ENCODE measurements at regions not wholly inside any gene's neighbourhood (a gene's known extent, or its start where the extent isn't known, plus 50 kb on each side); places are given as distances from the start of the nearest gene placed in this dataset.

GRCh38 chr5:111655169-111655924 lies 101.6 kb downstream of the NREP start:
- Mint-ChIP-seq H3K9me3 (peaks cover 21% of the 10 kb centered on the region), H3K36me3 (ENCODE audit: low read depth) (peaks cover 2% of the 10 kb centered on the region), H3K4me1 (no peaks in the 10 kb centered on the region), H3K4me3 (no peak overlapping the region), H3K27ac (no peak overlapping the region), H3K27me3 (ENCODE audit: insufficient read depth) (no peaks in the 10 kb centered on the region)
- Histone ChIP-seq H3K9me3 (ENCODE audit: control insufficient read depth, low read length) (peaks cover under 1% of the 10 kb centered on the region), H3K4me1 (ENCODE audit: control insufficient read depth, insufficient read depth, low read length) (no peaks in the 10 kb centered on the region), H3K9ac (ENCODE audit: extremely low read depth, low read length, poor library complexity, severe bottlenecking) (no peak overlapping the region), H3K27me3 (ENCODE audit: control insufficient read depth, insufficient read depth, low read length, poor library complexity, severe bottlenecking) (no peaks in the 10 kb centered on the region), H3K4me3 (ENCODE audit: low read length) (no peak overlapping the region), H3K27ac (ENCODE audit: low read depth, low read length) (no peak overlapping the region), H3K36me3 (ENCODE audit: control insufficient read depth, insufficient read depth, low read length) (no peaks in the 10 kb centered on the region)
- TF ChIP-seq, protein P1, sequence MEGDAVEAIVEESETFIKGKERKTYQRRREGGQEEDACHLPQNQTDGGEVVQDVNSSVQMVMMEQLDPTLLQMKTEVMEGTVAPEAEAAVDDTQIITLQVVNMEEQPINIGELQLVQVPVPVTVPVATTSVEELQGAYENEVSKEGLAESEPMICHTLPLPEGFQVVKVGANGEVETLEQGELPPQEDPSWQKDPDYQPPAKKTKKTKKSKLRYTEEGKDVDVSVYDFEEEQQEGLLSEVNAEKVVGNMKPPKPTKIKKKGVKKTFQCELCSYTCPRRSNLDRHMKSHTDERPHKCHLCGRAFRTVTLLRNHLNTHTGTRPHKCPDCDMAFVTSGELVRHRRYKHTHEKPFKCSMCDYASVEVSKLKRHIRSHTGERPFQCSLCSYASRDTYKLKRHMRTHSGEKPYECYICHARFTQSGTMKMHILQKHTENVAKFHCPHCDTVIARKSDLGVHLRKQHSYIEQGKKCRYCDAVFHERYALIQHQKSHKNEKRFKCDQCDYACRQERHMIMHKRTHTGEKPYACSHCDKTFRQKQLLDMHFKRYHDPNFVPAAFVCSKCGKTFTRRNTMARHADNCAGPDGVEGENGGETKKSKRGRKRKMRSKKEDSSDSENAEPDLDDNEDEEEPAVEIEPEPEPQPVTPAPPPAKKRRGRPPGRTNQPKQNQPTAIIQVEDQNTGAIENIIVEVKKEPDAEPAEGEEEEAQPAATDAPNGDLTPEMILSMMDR (conservative IDR thresholded peaks at IDR 0.05) = no peak
- DNase-seq = no peak
- 86 to 93% methylated on average over 2 of the region's 2 CpGs for whole genome bisulfite sequencing, 2 experiments (ENCODE audit: insufficient coverage in 1 of 2, insufficient read length in 1 of 2)

- Mint-ChIP-seq H3K9me3 (peaks cover 8% of the 10 kb centered on the region), H3K4me1 (no peaks in the 10 kb centered on the region), H3K4me3 (no peak overlapping the region), H3K27ac (no peak overlapping the region), H3K27me3 (ENCODE audit: insufficient read depth) (no peaks in the 10 kb centered on the region), H3K36me3 (ENCODE audit: low read depth) (no peaks in the 10 kb centered on the region)
- no peaks in the 10 kb centered on the region for H3K4me1 ChIP-seq (ENCODE audit: control insufficient read depth, insufficient read depth, low read length)
- no peaks in the 10 kb centered on the region for H3K27me3 ChIP-seq (ENCODE audit: control insufficient read depth, insufficient read depth, low read length, poor library complexity, severe bottlenecking)
- no peak overlapping the region for H3K27ac ChIP-seq (ENCODE audit: low read depth, low read length)
- TF ChIP-seq, protein P1 (conservative IDR thresholded peaks at IDR 0.05) = no peak
- no peaks in the 10 kb centered on the region for H3K36me3 ChIP-seq (ENCODE audit: control insufficient read depth, insufficient read depth, low read length)
- no peak for DNase-seq
- H3K9me3 ChIP-seq (ENCODE audit: control insufficient read depth, low read length) = no peaks in the 10 kb centered on the region
- no peak overlapping the region for H3K4me3 ChIP-seq (ENCODE audit: low read length)
- H3K9ac ChIP-seq (ENCODE audit: extremely low read depth, low read length, poor library complexity, severe bottlenecking) = no peak overlapping the region
- WGBS, 2 experiments (ENCODE audit: insufficient coverage in 1 of 2, insufficient read length in 1 of 2) = 85 to 92% methylated on average over 6 of the region's 6 CpGs
Measured at GRCh38 chr5:111653408-111653807, 103.6 kb downstream of the NREP start.

DNA sequence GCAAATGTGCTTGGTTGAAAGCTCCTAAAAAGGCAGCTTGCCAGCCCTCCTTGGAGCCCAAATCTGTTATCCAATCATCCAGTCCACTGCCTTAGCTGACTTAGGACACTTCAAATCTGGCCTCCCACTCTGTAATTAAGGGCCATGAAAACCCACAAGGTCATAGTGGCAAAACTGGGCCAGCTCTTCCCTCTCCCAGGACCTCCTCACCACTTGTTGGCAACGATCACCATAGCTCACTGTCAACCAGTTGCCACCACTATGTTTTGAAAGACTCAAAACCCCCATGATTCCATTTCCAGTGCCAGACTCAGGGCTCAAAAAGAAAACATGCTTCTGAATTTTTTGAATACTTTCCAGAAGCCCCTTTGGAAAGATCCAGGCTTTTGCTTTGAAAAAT lies 107.5 kb downstream of the NREP start:
- H3K4me3 Mint-ChIP-seq = no peak overlapping the region
- no peak overlapping the region for H3K27ac Mint-ChIP-seq
- no peaks in the 10 kb centered on the region for H3K9me3 ChIP-seq (ENCODE audit: control insufficient read depth, low read length)
- no peaks in the 10 kb centered on the region for H3K4me1 ChIP-seq (ENCODE audit: control insufficient read depth, insufficient read depth, low read length)
- H3K27ac ChIP-seq (ENCODE audit: low read depth, low read length) = no peak overlapping the region
- H3K27me3 Mint-ChIP-seq (ENCODE audit: insufficient read depth) = no peaks in the 10 kb centered on the region
- H3K9ac ChIP-seq (ENCODE audit: extremely low read depth, low read length, poor library complexity, severe bottlenecking) = no peak overlapping the region
- 83 to 98% methylated on average over 1 of the region's 1 CpG for WGBS, 2 experiments (ENCODE audit: insufficient coverage in 1 of 2, insufficient read length in 1 of 2)
- no peaks in the 10 kb centered on the region for H3K36me3 ChIP-seq (ENCODE audit: control insufficient read depth, insufficient read depth, low read length)
- H3K27me3 ChIP-seq (ENCODE audit: control insufficient read depth, insufficient read depth, low read length, poor library complexity, severe bottlenecking) = no peaks in the 10 kb centered on the region
- TF ChIP-seq, protein P1 (conservative IDR thresholded peaks at IDR 0.05) = no peak
- H3K4me1 Mint-ChIP-seq = no peaks in the 10 kb centered on the region
- peaks cover 8% of the 10 kb centered on the region for H3K9me3 Mint-ChIP-seq
- H3K4me3 ChIP-seq (ENCODE audit: low read length) = no peak overlapping the region
- H3K36me3 Mint-ChIP-seq (ENCODE audit: low read depth) = no peaks in the 10 kb centered on the region
- no peak for DNase-seq
